Astrocyte (in vitro differentiated cells and primary cell): ENCODE measurements at regions not wholly inside any gene's neighbourhood (a gene's known extent, or its start where the extent isn't known, plus 50 kb on each side); places are given as distances from the start of the nearest gene placed in this dataset.
A peak's percentile ranks its signal among the peaks of the same experiment; 100 is the strongest.
"Not testable (repeated sequence)": the region's sequence is repeated elsewhere in the genome, so short reads cannot be mapped to it uniquely, and the experiment has no call there.

Experiments used
- DNase-seq: peaks from one replicate; pipeline ENCODE4 v3.0.0-alpha.2; 2010; ENCODE audit warnings: low read depth
- FAIRE-seq: peaks from 2 replicates; lab custom pipeline; 2011; peaks lifted over from hg19 to GRCh38; lab: Jason Lieb, UNC
- H2AFZ ChIP-seq: 2 replicates; pipeline ENCODE4 v1.6.0; 2012; ENCODE audit warnings: low read depth, low read length, inconsistent platforms
- H3K27ac ChIP-seq: 2 replicates; pipeline ENCODE4 v1.5.1; 2011; ENCODE audit warnings: low read depth, low read length, inconsistent platforms
- H3K27me3 ChIP-seq: 2 replicates; pipeline ENCODE4 v1.6.0; 2011; ENCODE audit warnings: low read length, inconsistent platforms; ENCODE audit not compliant: insufficient read depth
- H3K36me3 ChIP-seq: 2 replicates; pipeline ENCODE4 v1.5.1; 2011; ENCODE audit warnings: low read length, inconsistent platforms; ENCODE audit not compliant: insufficient read depth
- H3K4me1 ChIP-seq: 2 replicates; pipeline ENCODE4 v1.5.1; 2011; ENCODE audit warnings: low read length, inconsistent platforms; ENCODE audit not compliant: insufficient read depth
- H3K4me2 ChIP-seq: 2 replicates; pipeline ENCODE4 v1.6.0; 2012; ENCODE audit warnings: low read length, inconsistent platforms
- H3K4me3 ChIP-seq: 2 replicates; pipeline ENCODE4 v1.5.1; 2011; ENCODE audit warnings: low read depth, mild to moderate bottlenecking, low read length, inconsistent platforms; ENCODE audit not compliant: insufficient read depth
- H3K79me2 ChIP-seq: 2 replicates; pipeline ENCODE4 v1.6.0; 2012; ENCODE audit warnings: mild to moderate bottlenecking, low read length, inconsistent platforms; ENCODE audit not compliant: insufficient read depth
- H3K9ac ChIP-seq: 2 replicates; pipeline ENCODE4 v1.6.0; 2012; ENCODE audit warnings: mild to moderate bottlenecking, low read length, inconsistent platforms
- H3K9me3 ChIP-seq: 2 replicates; pipeline ENCODE4 v1.5.1; 2012; ENCODE audit warnings: low read depth, mild to moderate bottlenecking, low read length, inconsistent platforms; ENCODE audit not compliant: insufficient read depth
- H4K20me1 ChIP-seq: 2 replicates; pipeline ENCODE4 v1.6.0; 2012; ENCODE audit warnings: low read length, inconsistent platforms; ENCODE audit not compliant: insufficient read depth
- H3K27ac Mint-ChIP-seq: one replicate; pipeline ENCODE4 v1.8.0; 2021; ENCODE audit warnings: mild to moderate bottlenecking, mixed read lengths; ENCODE audit not compliant: unreplicated experiment
- H3K27me3 Mint-ChIP-seq: one replicate; pipeline ENCODE4 v1.8.0; 2021; ENCODE audit warnings: low read depth, mixed read lengths; ENCODE audit not compliant: unreplicated experiment
- H3K36me3 Mint-ChIP-seq: one replicate; pipeline ENCODE4 v1.8.0; 2021; ENCODE audit warnings: low read depth, mixed read lengths; ENCODE audit not compliant: unreplicated experiment
- H3K4me1 Mint-ChIP-seq: one replicate; pipeline ENCODE4 v1.8.0; 2021; ENCODE audit warnings: low read depth, mixed read lengths; ENCODE audit not compliant: unreplicated experiment
- H3K4me3 Mint-ChIP-seq: one replicate; pipeline ENCODE4 v1.8.0; 2021; ENCODE audit warnings: mild to moderate bottlenecking, moderate library complexity, mixed read lengths; ENCODE audit not compliant: unreplicated experiment
- H3K9me3 Mint-ChIP-seq: one replicate; pipeline ENCODE4 v1.8.0; 2021; ENCODE audit warnings: mild to moderate bottlenecking, mixed read lengths; ENCODE audit not compliant: unreplicated experiment
- CTCF ChIP-seq: IDR thresholded peaks from 2 replicates; pipeline ENCODE4 v1.5.1; 2011; ENCODE audit warnings: low read depth, mild to moderate bottlenecking, inconsistent platforms, low read length, moderate library complexity; ENCODE audit not compliant: insufficient read depth
- EZH2 ChIP-seq: IDR thresholded peaks from 2 replicates; pipeline ENCODE4 v1.6.1; 2012; ENCODE audit warnings: mild to moderate bottlenecking, low read length, inconsistent platforms; ENCODE audit not compliant: insufficient read depth

DNA sequence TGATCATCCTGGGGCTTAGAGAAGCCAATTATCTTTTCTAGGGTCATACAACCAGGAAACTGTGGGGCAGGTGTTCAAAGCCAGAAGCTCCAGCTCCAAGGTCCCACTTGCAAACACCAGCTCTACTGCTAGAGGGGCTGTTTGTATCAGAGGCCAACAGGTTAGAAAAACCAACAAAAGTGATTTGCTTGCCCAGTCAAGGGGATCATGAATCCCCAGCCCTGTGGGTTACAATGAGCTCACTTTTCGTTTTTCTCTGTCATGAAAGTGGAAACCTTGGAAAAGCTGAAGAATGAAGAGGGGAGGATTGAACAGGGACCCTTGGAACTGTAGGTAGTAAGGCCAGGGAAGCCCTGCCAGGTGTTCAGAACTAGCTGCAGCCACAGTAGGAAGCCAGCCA, 119.2 kb downstream of the SPP2 start:
- H3K9ac ChIP-seq, result no peak overlapping the region
- Mint-ChIP-seq H3K9me3 (peaks cover 5% of the 10 kb centered on the region), H3K27ac (no peak overlapping the region), H3K27me3 (no peaks in the 10 kb centered on the region), H3K36me3 (no peaks in the 10 kb centered on the region), H3K4me1 (peaks cover 50% of the 10 kb centered on the region), H3K4me3 (no peak overlapping the region)
- no peak overlapping the region for H2AFZ ChIP-seq
- no peak for DNase-seq
- no peak overlapping the region for H3K27ac ChIP-seq
- TF ChIP-seq CTCF (no peak), EZH2 (no peak)
- no peaks in the 10 kb centered on the region for H4K20me1 ChIP-seq
- no peaks in the 10 kb centered on the region for H3K27me3 ChIP-seq
- peaks cover 21% of the 10 kb centered on the region for H3K4me1 ChIP-seq
- peak overlapping the region; percentile 3 for H3K4me2 ChIP-seq
- H3K4me3 ChIP-seq, result no peak overlapping the region
- H3K79me2 ChIP-seq, result no peaks in the 10 kb centered on the region
- H3K9me3 ChIP-seq, result no peaks in the 10 kb centered on the region
- no peaks in the 10 kb centered on the region for H3K36me3 ChIP-seq
- no peak for FAIRE-seq

DNA sequence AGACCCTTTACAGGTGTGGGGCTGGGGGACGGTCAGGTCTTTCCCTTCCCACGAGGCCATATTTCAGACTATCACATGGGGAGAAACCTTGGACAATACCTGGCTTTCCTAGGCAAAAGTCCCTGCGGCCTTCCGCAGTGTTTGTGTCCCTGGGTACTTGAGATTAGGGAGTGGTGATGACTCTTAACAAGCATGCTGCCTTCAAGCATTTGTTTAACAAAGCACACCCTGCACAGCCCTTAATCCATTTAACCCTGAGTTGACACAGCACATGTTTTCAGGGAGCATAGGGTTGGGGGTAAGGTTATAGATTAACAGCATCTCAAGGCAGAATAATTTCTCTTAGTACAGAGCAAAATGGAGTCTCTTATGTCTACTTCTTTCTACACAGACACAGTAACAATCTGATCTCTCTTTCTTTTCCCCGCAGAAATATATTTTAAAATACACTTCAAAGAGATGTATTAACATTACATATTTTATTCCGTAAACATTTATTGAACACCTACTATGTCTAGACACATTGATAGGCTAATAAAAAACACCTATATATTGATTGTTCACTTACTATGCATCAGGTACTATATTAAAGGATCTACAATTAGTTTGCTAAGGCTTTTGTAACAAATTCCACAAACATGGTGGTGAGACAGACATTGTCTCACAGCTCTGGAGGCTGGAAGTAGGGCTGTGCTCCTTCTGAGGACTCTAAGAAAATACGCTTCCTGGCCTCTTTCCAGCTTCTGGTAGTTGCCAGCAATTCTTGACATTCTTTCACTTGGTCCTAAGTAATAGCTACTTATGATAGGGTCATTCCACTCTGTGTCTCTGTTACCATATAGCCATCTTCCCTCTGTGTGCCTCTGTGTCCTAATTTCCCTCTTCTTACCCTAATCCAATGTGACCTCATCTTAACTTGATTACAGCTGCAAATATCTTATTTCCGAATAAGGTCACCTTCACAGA, 118.4 kb downstream of the SPP2 start:
- H3K79me2 ChIP-seq, H3K27me3 ChIP-seq, H4K20me1 ChIP-seq, H3K36me3 ChIP-seq, H3K27me3 Mint-ChIP-seq, H3K9me3 Mint-ChIP-seq, H3K36me3 Mint-ChIP-seq, H3K4me3 ChIP-seq, H3K9ac ChIP-seq, H2AFZ ChIP-seq, H3K4me3 Mint-ChIP-seq, H3K27ac ChIP-seq, H3K9me3 ChIP-seq: not testable (repeated sequence)
- peak; percentile 86 for DNase-seq
- peak; percentile 90 for FAIRE-seq
- Histone ChIP-seq H3K4me2 (peak overlapping the region; percentile 3), H3K4me1 (peaks cover 22% of the 10 kb centered on the region)
- Mint-ChIP-seq H3K27ac (peak overlapping the region; percentile 77), H3K4me1 (peaks cover 52% of the 10 kb centered on the region)

- TF ChIP-seq CTCF (no peak), EZH2 (no peak)
- Histone ChIP-seq H3K4me1 (peaks cover 22% of the 10 kb centered on the region), H3K9ac (no peak overlapping the region), H3K36me3 (no peaks in the 10 kb centered on the region), H3K79me2 (no peaks in the 10 kb centered on the region), H3K4me3 (no peak overlapping the region), H3K27me3 (no peaks in the 10 kb centered on the region), H3K9me3 (no peaks in the 10 kb centered on the region), H2AFZ (no peak overlapping the region), H3K27ac (peak overlapping the region; percentile 73), H3K4me2 (no peak overlapping the region), H4K20me1 (no peaks in the 10 kb centered on the region)
- H3K36me3 Mint-ChIP-seq, result no peaks in the 10 kb centered on the region
- H3K27ac Mint-ChIP-seq, result peak overlapping the region; percentile 90
- DNase-seq (no peak), FAIRE-seq (no peak)
- no peak overlapping the region for H3K4me3 Mint-ChIP-seq
- no peaks in the 10 kb centered on the region for H3K27me3 Mint-ChIP-seq
- H3K9me3 Mint-ChIP-seq, result peaks cover 5% of the 10 kb centered on the region
- H3K4me1 Mint-ChIP-seq, result peaks cover 57% of the 10 kb centered on the region
Measured at GRCh38 chr2:234166531-234166930, 116.0 kb downstream of the SPP2 start.
